ENCODE measurements at regions not wholly inside any gene's neighbourhood (a gene's known extent, or its start where the extent isn't known, plus 50 kb on each side); places are given as distances from the start of the nearest gene placed in this dataset.

- TF ChIP-seq CTCF (conservative IDR thresholded peaks at IDR 0.05; ENCODE audit: low read depth, low read length) (peak; percentile 27; the same call in 1 of the 2 replicates), EZH2 (IDR thresholded peaks at IDR 0.05; ENCODE audit: borderline replicate concordance, low read depth, low read length, poor library complexity, severe bottlenecking) (no peak)
- CTCF ChIA-PET = no interaction called here
- DNase-seq (ENCODE audit: low spot score) = peak; percentile 23
- intact Hi-C loops (cut with micrococcal nuclease; ENCODE audit: unreplicated experiment) = loop anchor here (10.0 kb wide), 1 partner anchor 369 kb away; no protein-coding TSS in a partner anchor
- H3K9me3 ChIP-seq (ENCODE audit: low read depth, low read length, poor library complexity, severe bottlenecking) = no peaks in the 10 kb centered on the region
- no peaks in the 10 kb centered on the region for H3K27me3 ChIP-seq (replicated peaks; ENCODE audit: insufficient read depth, low read depth, low read length, poor library complexity)
- H3K27ac ChIP-seq (ENCODE audit: low read depth, low read length, poor library complexity, severe bottlenecking) = no peak overlapping the region
- H3K4me3 ChIP-seq (ENCODE audit: low read depth, low read length, poor library complexity, severe bottlenecking) = no peak overlapping the region
- POLR2A ChIA-PET (ENCODE audit: low non-redundant PET) = no interaction called here
- H3K4me1 ChIP-seq (ENCODE audit: insufficient read depth, low read length, poor library complexity, severe bottlenecking) = no peaks in the 10 kb centered on the region
- H3K36me3 ChIP-seq (ENCODE audit: insufficient read depth, low read length, poor library complexity, severe bottlenecking) = no peaks in the 10 kb centered on the region
- no TSS peak for BruUV-seq (replicated peaks)
These were observed 531.5 kb downstream of the CSNK1G3 start for GRCh38 chr5:124043456-124043855.

GRCh38 chr5:124040799-124041198, 528.8 kb downstream of the CSNK1G3 start:
- DNase-seq (ENCODE audit: low spot score) = no peak

GRCh38 chr5:124039410-124039809, 527.4 kb downstream of the CSNK1G3 start:
- no peaks in the 10 kb centered on the region for H3K9me3 ChIP-seq (ENCODE audit: low read depth, low read length, poor library complexity, severe bottlenecking)
- TF ChIP-seq EZH2 (IDR thresholded peaks at IDR 0.05; ENCODE audit: borderline replicate concordance, low read depth, low read length, poor library complexity, severe bottlenecking) (no peak), CTCF (conservative IDR thresholded peaks at IDR 0.05; ENCODE audit: low read depth, low read length) (no peak)
- BruUV-seq (replicated peaks) = no TSS peak
- ChIA-PET POLR2A (ENCODE audit: low non-redundant PET) (no interaction called here), CTCF (no interaction called here)
- intact Hi-C loops (cut with micrococcal nuclease; ENCODE audit: unreplicated experiment) = no loop called here
- H3K4me3 ChIP-seq (ENCODE audit: low read depth, low read length, poor library complexity, severe bottlenecking) = no peak overlapping the region
- no peaks in the 10 kb centered on the region for H3K4me1 ChIP-seq (ENCODE audit: insufficient read depth, low read length, poor library complexity, severe bottlenecking)
- H3K36me3 ChIP-seq (ENCODE audit: insufficient read depth, low read length, poor library complexity, severe bottlenecking) = no peaks in the 10 kb centered on the region
- no peak for DNase-seq (ENCODE audit: low spot score)
- peaks cover 8% of the 10 kb centered on the region for H3K27me3 ChIP-seq (replicated peaks; ENCODE audit: insufficient read depth, low read depth, low read length, poor library complexity)
- H3K27ac ChIP-seq (ENCODE audit: low read depth, low read length, poor library complexity, severe bottlenecking) = no peak overlapping the region

More at GRCh38 chr5:124040799-124041198, 528.8 kb downstream of the CSNK1G3 start:
- intact Hi-C loops (cut with micrococcal nuclease; ENCODE audit: unreplicated experiment) = loop anchor here (10.0 kb wide), 1 partner anchor 366 kb away; no protein-coding TSS in a partner anchor
- Histone ChIP-seq H3K27me3 (replicated peaks; ENCODE audit: insufficient read depth, low read depth, low read length, poor library complexity) (peaks cover 8% of the 10 kb centered on the region), H3K9me3 (ENCODE audit: low read depth, low read length, poor library complexity, severe bottlenecking) (no peaks in the 10 kb centered on the region), H3K4me3 (ENCODE audit: low read depth, low read length, poor library complexity, severe bottlenecking) (no peak overlapping the region), H3K27ac (ENCODE audit: low read depth, low read length, poor library complexity, severe bottlenecking) (no peak overlapping the region), H3K4me1 (ENCODE audit: insufficient read depth, low read length, poor library complexity, severe bottlenecking) (no peaks in the 10 kb centered on the region), H3K36me3 (ENCODE audit: insufficient read depth, low read length, poor library complexity, severe bottlenecking) (no peaks in the 10 kb centered on the region)
- POLR2A ChIA-PET (ENCODE audit: low non-redundant PET) = no interaction called here
- BruUV-seq (replicated peaks) = no TSS peak
- no peak for TF ChIP-seq EZH2 (IDR thresholded peaks at IDR 0.05; ENCODE audit: borderline replicate concordance, low read depth, low read length, poor library complexity, severe bottlenecking)
- TF ChIP-seq CTCF (conservative IDR thresholded peaks at IDR 0.05; ENCODE audit: low read depth, low read length) = no peak
- CTCF ChIA-PET = no interaction called here
